ENCODE measurements at regions not wholly inside any gene's neighbourhood (a gene's known extent, or its start where the extent isn't known, plus 50 kb on each side); places are given as distances from the start of the nearest gene placed in this dataset.
"Not testable (repeated sequence)": the region's sequence is repeated elsewhere in the genome, so short reads cannot be mapped to it uniquely, and the experiment has no call there.

- CTCF ChIA-PET, result interaction anchor here (0.6 kb wide), 1 partner anchor 70 kb away, joined by 4 read pairs; no protein-coding TSS in a partner anchor
- H3K36me3 Mint-ChIP-seq (ENCODE audit: low read depth), result no peaks in the 10 kb centered on the region
- no peak overlapping the region for H3K27ac Mint-ChIP-seq
- no peak for DNase-seq
- H3K27me3 Mint-ChIP-seq, result peaks cover 4% of the 10 kb centered on the region
- no peak overlapping the region for H3K4me3 Mint-ChIP-seq
- no peaks in the 10 kb centered on the region for H3K9me3 Mint-ChIP-seq
- no peaks in the 10 kb centered on the region for H3K4me1 Mint-ChIP-seq
- POLR2A ChIA-PET, result no interaction called here
Measured at GRCh38 chr4:53890461-53890860, 173.9 kb downstream of the CHIC2 start.

DNA sequence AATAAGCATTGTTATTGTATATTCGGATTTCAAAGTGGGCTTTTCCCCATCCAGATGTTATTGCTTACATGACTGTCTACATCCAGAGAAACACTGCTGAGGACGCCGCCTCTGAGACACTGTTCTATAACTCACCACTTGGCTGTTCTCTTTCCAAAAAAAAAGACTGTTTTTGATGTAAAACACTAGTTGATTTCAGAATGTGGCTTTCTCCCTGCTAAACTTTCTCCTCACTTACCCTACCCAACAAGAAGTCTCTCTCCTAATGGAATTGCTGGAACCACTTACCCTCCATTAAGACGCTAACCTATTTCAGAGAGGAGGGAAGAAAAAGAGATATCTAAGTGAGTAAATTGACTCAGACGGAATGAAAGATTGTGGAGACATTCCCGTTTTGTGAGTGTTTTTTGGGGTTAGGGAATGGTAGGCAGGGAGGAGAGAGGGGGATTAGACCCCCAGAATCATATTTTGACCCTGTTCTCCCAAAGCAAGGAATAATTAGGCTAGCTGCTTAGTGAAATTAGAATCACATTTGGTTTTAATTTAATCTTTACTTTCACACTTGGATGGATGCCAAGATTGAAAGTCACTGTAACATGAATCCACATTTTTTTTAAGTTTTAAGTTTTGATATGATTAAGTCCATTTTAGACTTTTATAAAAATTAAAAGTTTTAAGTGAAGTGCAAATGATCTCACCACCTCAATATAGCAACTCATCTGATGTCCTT is 174.9 kb downstream of the CHIC2 start:
- Mint-ChIP-seq H3K27me3 (peaks cover 3% of the 10 kb centered on the region), H3K36me3 (ENCODE audit: low read depth) (no peaks in the 10 kb centered on the region), H3K4me3 (no peak overlapping the region), H3K27ac (no peak overlapping the region), H3K4me1 (no peaks in the 10 kb centered on the region), H3K9me3 (no peaks in the 10 kb centered on the region)
- ChIA-PET CTCF (interaction anchor here (0.6 kb wide), 1 partner anchor 71 kb away, joined by 4 read pairs; no protein-coding TSS in a partner anchor), POLR2A (no interaction called here)
- no peak for DNase-seq

GRCh38 chr4:53886090-53886489 is 178.3 kb downstream of the CHIC2 start:
- POLR2A ChIA-PET, result no interaction called here
- no peak overlapping the region for H3K27ac Mint-ChIP-seq
- no peak for DNase-seq
- CTCF ChIA-PET, result interaction anchor here (1.0 kb wide), 1 partner anchor 10 kb away, joined by 5 read pairs; no protein-coding TSS in a partner anchor
- no peaks in the 10 kb centered on the region for H3K9me3 Mint-ChIP-seq
- H3K36me3 Mint-ChIP-seq (ENCODE audit: low read depth), result no peaks in the 10 kb centered on the region
- no peak overlapping the region for H3K4me3 Mint-ChIP-seq
- H3K27me3 Mint-ChIP-seq, result peaks cover 7% of the 10 kb centered on the region
- no peaks in the 10 kb centered on the region for H3K4me1 Mint-ChIP-seq

- H3K27ac Mint-ChIP-seq, result no peak overlapping the region
- H3K9me3 Mint-ChIP-seq, result no peaks in the 10 kb centered on the region
- ChIA-PET CTCF (interaction anchor here (1.0 kb wide), 1 partner anchor 9 kb away, joined by 5 read pairs; no protein-coding TSS in a partner anchor), POLR2A (no interaction called here)
- peaks cover 7% of the 10 kb centered on the region for H3K27me3 Mint-ChIP-seq
- no peaks in the 10 kb centered on the region for H3K4me1 Mint-ChIP-seq
- no peak for DNase-seq
- no peak overlapping the region for H3K4me3 Mint-ChIP-seq
- H3K36me3 Mint-ChIP-seq (ENCODE audit: low read depth), result no peaks in the 10 kb centered on the region
Measured at GRCh38 chr4:53885668-53886067, 178.7 kb downstream of the CHIC2 start.

GRCh38 chr4:53877096-53877495 is 187.3 kb downstream of the CHIC2 start:
- H3K9me3 Mint-ChIP-seq; DNase-seq; H3K27me3 Mint-ChIP-seq; POLR2A ChIA-PET; H3K27ac Mint-ChIP-seq; H3K4me1 Mint-ChIP-seq; CTCF ChIA-PET; H3K36me3 Mint-ChIP-seq (ENCODE audit: low read depth); H3K4me3 Mint-ChIP-seq: not testable (repeated sequence)

- CTCF ChIA-PET, result interaction anchor here (0.6 to 0.8 kb wide), 2 partner anchors 22 to 183 kb away, joined by 3 to 4 read pairs; no protein-coding TSS in a partner anchor
- Mint-ChIP-seq H3K27ac (no peak overlapping the region), H3K9me3 (no peaks in the 10 kb centered on the region)
Measured at GRCh38 chr4:53866055-53866454, 198.3 kb downstream of the CHIC2 start.

DNA sequence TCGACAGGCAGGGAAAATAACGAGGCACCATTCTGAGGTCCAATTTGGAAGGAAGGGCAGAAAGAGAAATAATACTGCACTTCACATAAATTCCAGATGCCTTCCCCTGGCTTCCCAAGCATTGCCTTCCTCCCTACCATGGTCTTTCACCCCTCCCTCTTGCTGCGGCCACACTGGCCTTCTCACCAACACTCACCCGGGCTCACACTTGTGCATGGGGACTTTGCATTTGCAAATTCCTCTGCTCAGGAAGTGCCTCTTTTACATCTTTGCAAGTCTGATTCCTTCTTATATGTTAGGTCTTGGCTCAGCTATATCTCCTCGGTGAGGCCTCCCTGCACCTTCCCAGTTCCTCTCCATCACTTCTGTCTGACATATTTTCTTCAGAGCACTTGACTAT is 199.4 kb downstream of the CHIC2 start:
- no peaks in the 10 kb centered on the region for H3K9me3 Mint-ChIP-seq
- no peaks in the 10 kb centered on the region for H3K36me3 Mint-ChIP-seq (ENCODE audit: low read depth)
- H3K4me1 Mint-ChIP-seq, result no peaks in the 10 kb centered on the region
- no peak for DNase-seq
- ChIA-PET POLR2A (no interaction called here), CTCF (interaction anchor here (0.5 kb wide), 1 partner anchor 731 kb away, joined by 3 read pairs; no protein-coding TSS in a partner anchor)
- no peak overlapping the region for H3K27ac Mint-ChIP-seq
- peaks cover 3% of the 10 kb centered on the region for H3K27me3 Mint-ChIP-seq
- H3K4me3 Mint-ChIP-seq, result no peak overlapping the region

More at GRCh38 chr4:53866055-53866454, 198.3 kb downstream of the CHIC2 start:
- no peaks in the 10 kb centered on the region for H3K27me3 Mint-ChIP-seq
- no peaks in the 10 kb centered on the region for H3K4me1 Mint-ChIP-seq
- no peak overlapping the region for H3K4me3 Mint-ChIP-seq
- H3K36me3 Mint-ChIP-seq (ENCODE audit: low read depth), result no peaks in the 10 kb centered on the region
- DNase-seq, result no peak
- POLR2A ChIA-PET, result no interaction called here

DNA sequence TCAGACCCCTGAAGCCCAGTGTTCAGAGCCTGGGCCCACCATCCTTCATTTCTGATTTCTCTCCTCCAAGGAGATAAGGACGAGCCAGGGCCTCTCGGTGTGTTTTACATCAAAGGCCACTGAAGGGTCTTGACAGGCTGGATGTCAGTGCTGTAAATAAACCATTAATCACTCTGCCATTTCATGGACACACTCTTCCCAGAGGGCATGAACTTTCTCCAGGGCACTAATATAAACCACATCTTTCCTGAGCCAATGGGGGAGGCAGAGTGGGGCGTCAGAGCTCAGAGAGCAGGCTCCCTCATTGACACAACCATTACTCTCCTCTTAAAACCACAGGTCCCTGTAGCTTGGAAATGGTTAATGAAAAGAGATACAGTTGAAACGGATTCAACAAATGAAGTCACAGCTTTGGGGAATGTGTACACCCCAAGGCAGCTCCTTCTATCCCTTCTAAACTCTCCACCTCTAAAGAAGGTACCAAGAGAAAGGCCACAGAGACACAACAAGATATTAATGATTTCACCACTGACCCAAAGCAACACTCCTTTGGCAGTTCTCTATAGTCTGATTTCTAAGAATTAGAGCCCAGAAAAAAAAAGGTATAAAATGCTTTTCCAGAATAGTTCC is 200.6 kb downstream of the CHIC2 start:
- no peaks in the 10 kb centered on the region for H3K9me3 Mint-ChIP-seq
- POLR2A ChIA-PET, result no interaction called here
- H3K27me3 Mint-ChIP-seq, result peaks cover 7% of the 10 kb centered on the region
- no peak for DNase-seq
- H3K36me3 Mint-ChIP-seq (ENCODE audit: low read depth), result no peaks in the 10 kb centered on the region
- H3K4me3 Mint-ChIP-seq, result no peak overlapping the region
- H3K27ac Mint-ChIP-seq, result no peak overlapping the region
- H3K4me1 Mint-ChIP-seq, result no peaks in the 10 kb centered on the region
- CTCF ChIA-PET, result no interaction called here

DNA sequence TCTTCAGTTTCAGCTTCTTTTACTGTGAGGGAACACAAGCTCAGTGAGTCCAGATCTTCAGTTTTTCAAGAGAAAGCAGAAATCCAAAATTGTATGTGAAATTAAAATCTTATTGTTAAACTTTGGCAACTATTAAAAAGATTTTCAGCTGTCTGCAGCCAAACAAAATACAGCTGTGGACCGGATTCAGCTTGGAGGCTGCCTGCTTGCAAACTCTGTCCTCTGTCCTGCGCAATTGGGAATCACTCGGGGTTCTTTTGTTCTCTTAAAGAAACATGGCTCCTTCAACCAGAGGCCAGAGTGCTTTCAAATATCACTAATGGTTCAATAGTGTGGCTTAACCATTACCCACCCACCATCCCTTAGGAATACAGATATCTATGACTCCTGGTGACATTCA is 201.2 kb downstream of the CHIC2 start:
- H3K4me3 Mint-ChIP-seq, result no peak overlapping the region

DNA sequence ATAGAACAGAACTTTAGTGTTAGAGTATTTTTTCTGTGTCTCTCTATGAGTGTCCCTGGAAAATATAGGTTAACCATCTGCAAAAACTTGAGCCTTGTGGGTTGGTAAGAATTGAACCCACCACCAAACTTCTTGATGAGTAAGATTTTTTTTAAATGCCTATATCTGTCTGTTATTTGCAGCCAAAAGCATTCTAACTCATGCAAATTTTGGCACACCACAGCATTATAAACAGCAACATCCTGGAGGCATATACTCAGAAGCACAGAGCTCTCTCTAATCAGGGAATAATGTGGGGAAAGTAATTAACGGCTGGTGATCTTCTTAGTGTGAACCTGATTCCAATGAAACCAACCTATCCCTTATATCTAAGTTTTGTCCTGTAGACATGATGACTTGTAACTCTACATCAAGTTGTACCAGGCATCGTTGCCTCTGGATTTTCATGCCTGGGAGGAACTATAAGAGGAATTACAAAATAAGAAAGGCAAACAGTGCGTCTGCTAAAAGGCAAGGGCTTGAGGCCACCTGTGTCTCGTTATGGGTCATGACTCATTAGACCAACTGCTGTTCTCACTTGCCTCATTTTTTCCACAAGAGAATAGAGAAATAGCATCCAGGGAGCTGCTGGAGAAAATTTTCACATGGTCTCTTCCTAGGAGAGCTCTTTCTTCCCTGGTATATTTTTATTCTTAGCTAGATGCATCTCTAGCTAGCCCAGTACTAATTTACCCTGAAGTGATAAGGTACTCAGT is 202.4 kb downstream of the CHIC2 start:
- Mint-ChIP-seq H3K27me3 (peaks cover 7% of the 10 kb centered on the region), H3K27ac (no peak overlapping the region), H3K36me3 (ENCODE audit: low read depth) (no peaks in the 10 kb centered on the region), H3K4me1 (no peaks in the 10 kb centered on the region), H3K9me3 (no peaks in the 10 kb centered on the region), H3K4me3 (no peak overlapping the region)
- POLR2A ChIA-PET, result no interaction called here
- CTCF ChIA-PET, result no interaction called here
- DNase-seq, result no peak

More for the DNA sequence above, 201.2 kb downstream of the CHIC2 start:
- H3K4me1 Mint-ChIP-seq, result no peaks in the 10 kb centered on the region
- DNase-seq, result no peak
- H3K9me3 Mint-ChIP-seq, result no peaks in the 10 kb centered on the region
- no peak overlapping the region for H3K27ac Mint-ChIP-seq
- H3K36me3 Mint-ChIP-seq (ENCODE audit: low read depth), result no peaks in the 10 kb centered on the region
- CTCF ChIA-PET, result no interaction called here
- POLR2A ChIA-PET, result no interaction called here
- H3K27me3 Mint-ChIP-seq, result peaks cover 7% of the 10 kb centered on the region

DNA sequence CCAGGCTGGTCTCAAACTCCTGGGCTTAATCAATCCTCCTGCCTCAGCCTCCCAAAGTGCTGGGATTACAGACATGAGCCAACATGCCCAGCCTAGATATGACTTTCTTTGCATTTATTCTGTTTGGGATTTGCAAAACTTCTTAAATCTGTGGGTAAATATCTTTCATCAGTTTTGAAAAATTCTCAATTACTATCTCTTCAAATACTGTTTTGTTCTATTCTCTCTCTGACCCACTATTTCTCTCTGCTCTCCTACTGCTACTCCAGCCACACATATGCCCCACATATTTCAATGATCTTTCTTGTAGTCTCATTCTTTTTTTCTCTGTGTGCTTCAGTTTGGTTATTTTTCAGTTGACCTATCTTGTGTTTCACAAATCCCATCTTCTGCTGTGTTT is 205.1 kb downstream of the CHIC2 start:
- H3K27me3 Mint-ChIP-seq, result peaks cover 9% of the 10 kb centered on the region
- ChIA-PET CTCF (no interaction called here), POLR2A (no interaction called here)
- no peaks in the 10 kb centered on the region for H3K4me1 Mint-ChIP-seq
- no peak overlapping the region for H3K4me3 Mint-ChIP-seq
- no peaks in the 10 kb centered on the region for H3K9me3 Mint-ChIP-seq
- no peak overlapping the region for H3K27ac Mint-ChIP-seq
- no peak for DNase-seq
- no peaks in the 10 kb centered on the region for H3K36me3 Mint-ChIP-seq (ENCODE audit: low read depth)

DNA sequence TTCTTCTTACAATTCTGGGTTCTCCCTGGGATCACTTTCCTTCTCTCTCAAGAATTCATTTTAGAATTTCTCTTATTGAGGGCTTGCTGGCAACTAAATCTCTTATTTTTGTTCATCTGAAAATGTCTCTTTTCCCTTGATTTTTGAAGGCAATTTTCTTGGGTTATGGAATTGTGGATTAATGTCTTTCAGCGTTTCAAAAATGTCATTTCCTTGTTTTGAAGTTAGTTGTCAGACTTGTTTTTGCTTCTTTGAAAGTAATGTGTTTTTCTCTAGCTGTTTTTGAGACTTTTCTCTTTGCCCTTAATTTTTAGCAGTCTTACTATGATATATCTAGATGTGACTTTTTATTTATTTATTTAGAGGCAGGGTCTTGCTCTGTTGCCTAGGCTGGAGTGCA is 205.7 kb downstream of the CHIC2 start:
- Mint-ChIP-seq H3K4me1 (no peaks in the 10 kb centered on the region), H3K9me3 (no peaks in the 10 kb centered on the region), H3K36me3 (ENCODE audit: low read depth) (no peaks in the 10 kb centered on the region), H3K27ac (no peak overlapping the region), H3K4me3 (no peak overlapping the region), H3K27me3 (peaks cover 9% of the 10 kb centered on the region)
- ChIA-PET CTCF (no interaction called here), POLR2A (no interaction called here)
- DNase-seq, result no peak

- DNase-seq, result no peak
- ChIA-PET POLR2A (no interaction called here), CTCF (no interaction called here)
- Mint-ChIP-seq H3K27me3 (peaks cover 12% of the 10 kb centered on the region), H3K9me3 (no peaks in the 10 kb centered on the region), H3K36me3 (ENCODE audit: low read depth) (no peaks in the 10 kb centered on the region), H3K4me3 (no peak overlapping the region), H3K4me1 (no peaks in the 10 kb centered on the region), H3K27ac (no peak overlapping the region)
Measured at GRCh38 chr4:53855581-53856250, 208.7 kb downstream of the CHIC2 start.
